HepG2 (cell line): ENCODE measurements at regions not wholly inside any gene's neighbourhood (a gene's known extent, or its start where the extent isn't known, plus 50 kb on each side); places are given as distances from the start of the nearest gene placed in this dataset.

ENCODE experiments used
- AHDC1 ChIP-seq: sonication (generic); formaldehyde crosslinking; IDR thresholded peaks from 2 replicates; pipeline ENCODE4 v1.5.1; 2020; ENCODE audit warnings: mild to moderate bottlenecking, missing genetic modification reagents, borderline replicate concordance
- BCL6 ChIP-seq: IDR thresholded peaks from 2 replicates; pipeline ENCODE4 v1.6.1; 2016; ENCODE audit warnings: missing genetic modification reagents, missing compliant biosample characterization
- FOXA3 ChIP-seq: IDR thresholded peaks from 2 replicates; pipeline ENCODE4 v1.6.1; 2016; ENCODE audit warnings: missing genetic modification reagents, missing compliant biosample characterization
- FOXP1 ChIP-seq, 2 experiments: fragments of 450-650 bp in 1 of 2; IDR thresholded peaks; 2 replicates each; pipeline ENCODE4 v1.6.1; 2017 to 2018; ENCODE audit warnings: antibody characterized with exemption in 1 of 2
- GATAD2A ChIP-seq: IDR thresholded peaks from 2 replicates; pipeline ENCODE4 v1.6.1; 2016
- HHEX ChIP-seq: IDR thresholded peaks from 2 replicates; pipeline ENCODE4 v1.6.1; 2016; ENCODE audit warnings: control low read depth
- HOMEZ ChIP-seq: IDR thresholded peaks from 2 replicates; pipeline ENCODE4 v1.6.1; 2016; ENCODE audit warnings: low read depth
- RARA ChIP-seq: IDR thresholded peaks from 2 replicates; pipeline ENCODE4 v1.6.1; 2016; ENCODE audit warnings: missing genetic modification reagents, missing compliant biosample characterization
- RERE ChIP-seq: IDR thresholded peaks from 2 replicates; pipeline ENCODE4 v1.6.1; 2016; ENCODE audit warnings: low read depth, missing genetic modification reagents, missing compliant biosample characterization
- SKI ChIP-seq: fragments of 450-650 bp; IDR thresholded peaks from one replicate; pipeline ENCODE4 v1.6.1; 2018; ENCODE audit warnings: mild to moderate bottlenecking; ENCODE audit not compliant: partially characterized antibody
- TBX3 ChIP-seq: fragments of 450-650 bp; IDR thresholded peaks from 2 replicates; pipeline ENCODE4 v1.6.1; 2017; ENCODE audit warnings: antibody characterized with exemption, mild to moderate bottlenecking, inconsistent platforms, borderline replicate concordance

- TF ChIP-seq SKI, result peak; percentile 25
- 0 out of 2 replicates have a peak, but pooled peaks have one; percentile 19 for TF ChIP-seq HOMEZ (CRISPR knock-in tag)
- peak; percentile 43; the same call in 1 of the 2 replicates for TF ChIP-seq BCL6 (CRISPR knock-in tag)
- peak; percentile 90 for TF ChIP-seq HHEX (CRISPR knock-in tag)
- 0 out of 2 replicates have a peak, but pooled peaks have one; percentile 8 for TF ChIP-seq RARA (CRISPR knock-in tag)
- TF ChIP-seq FOXA3 (CRISPR knock-in tag), result peak; percentile 78
- 0 out of 2 replicates have a peak, but pooled peaks have one; percentile 29 for TF ChIP-seq GATAD2A
- TF ChIP-seq FOXP1 (IDR thresholded peaks at IDR 0.05), result no peak
- TF ChIP-seq FOXP1 (CRISPR knock-in tag; IDR thresholded peaks at IDR 0.05), result peak; percentile 27; the same call in 1 of the 2 replicates
- peak; percentile 59; the same call in 1 of the 2 replicates for TF ChIP-seq RERE (CRISPR knock-in tag)
- peak; percentile 48; the same call in 1 of the 2 replicates for TF ChIP-seq AHDC1 (CRISPR knock-in tag)
- peak; percentile 28; the same call in 1 of the 2 replicates for TF ChIP-seq TBX3
These were observed 215.6 kb downstream of the PDCD6IP start (continued) for GRCh38 chr3:34013818-34014570.
